OCI-LY1 (cell line): ENCODE measurements at regions not wholly inside any gene's neighbourhood (a gene's known extent, or its start where the extent isn't known, plus 50 kb on each side); places are given as distances from the start of the nearest gene placed in this dataset.

ENCODE experiments used
- H2AFZ ChIP-seq: fragments of 200-600 bp; sonication (generic), shearing (Covaris generic); 2 replicates; pipeline ENCODE4 v1.6.0; 2014; ENCODE audit warnings: antibody characterized with exemption, mild to moderate bottlenecking, low read length
- H3F3A ChIP-seq: fragments of 200-600 bp; sonication (generic), shearing (Covaris generic); 2 replicates; pipeline ENCODE4 v1.6.0; 2014; ENCODE audit warnings: mild to moderate bottlenecking, antibody characterized with exemption, low read length, moderate library complexity; ENCODE audit not compliant: insufficient read depth
- H3K27ac ChIP-seq: fragments of 200-600 bp; sonication (generic); 2 replicates; pipeline ENCODE4 v1.5.1; 2014; ENCODE audit warnings: low read length, mixed run types, mild to moderate bottlenecking, low read depth; ENCODE audit not compliant: poor library complexity, severe bottlenecking
- H3K27me3 ChIP-seq: fragments of 200-600 bp; sonication (generic); 2 replicates; pipeline ENCODE4 v1.6.0; 2014; ENCODE audit warnings: antibody characterized with exemption, mild to moderate bottlenecking, low read length, moderate library complexity; ENCODE audit not compliant: insufficient read depth
- H3K36me3 ChIP-seq: fragments of 200-600 bp; sonication (generic); 2 replicates; pipeline ENCODE4 v1.6.1; 2014; ENCODE audit warnings: mild to moderate bottlenecking, antibody characterized with exemption, low read length, moderate library complexity, mixed read lengths; ENCODE audit not compliant: insufficient read depth
- H3K4me1 ChIP-seq: fragments of 200-600 bp; sonication (generic); 2 replicates; pipeline ENCODE4 v1.5.1; 2014; ENCODE audit warnings: mild to moderate bottlenecking, low read length, moderate library complexity; ENCODE audit not compliant: insufficient read depth, severe bottlenecking
- H3K4me2 ChIP-seq: fragments of 200-600 bp; sonication (generic), shearing (Covaris generic); 2 replicates; pipeline ENCODE4 v1.6.1; 2014; ENCODE audit warnings: low read length
- H3K4me3 ChIP-seq: fragments of 200-600 bp; sonication (generic); 2 replicates; pipeline ENCODE4 v1.5.1; 2014; ENCODE audit warnings: low read length, low read depth, mild to moderate bottlenecking, mixed read lengths; ENCODE audit not compliant: poor library complexity, severe bottlenecking
- H3K79me2 ChIP-seq: fragments of 200-600 bp; shearing (Covaris generic); 2 replicates; pipeline ENCODE4 v1.6.1; 2016; ENCODE audit warnings: mixed run types, low read length, mixed read lengths; ENCODE audit not compliant: insufficient read depth
- H3K9ac ChIP-seq: fragments of 200-600 bp; sonication (generic), shearing (Covaris generic); 2 replicates; pipeline ENCODE4 v1.6.1; 2014; ENCODE audit warnings: mild to moderate bottlenecking, low read length, mixed read lengths
- H3K9me2 ChIP-seq: fragments of 200-600 bp; sonication (generic), shearing (Covaris generic); 2 replicates; pipeline ENCODE4 v1.6.1; 2014; ENCODE audit warnings: low read depth, mild to moderate bottlenecking, low read length, mixed read lengths
- H3K9me3 ChIP-seq: fragments of 200-600 bp; shearing (Covaris generic); 2 replicates; pipeline ENCODE4 v1.6.1; 2014; ENCODE audit warnings: low read length, mixed read lengths
- H4K20me1 ChIP-seq: fragments of 200-600 bp; sonication (generic), shearing (Covaris generic); 2 replicates; pipeline ENCODE4 v1.6.0; 2016; ENCODE audit warnings: mild to moderate bottlenecking, low read length; ENCODE audit not compliant: insufficient read depth
- EZH2 ChIP-seq: fragments of 200-600 bp; sonication (generic), shearing (Covaris generic); IDR thresholded peaks from 2 replicates; pipeline ENCODE4 v1.8.0; 2017; ENCODE audit warnings: borderline replicate concordance, mixed run types, mild to moderate bottlenecking, antibody characterized with exemption, low read length, moderate library complexity, mixed read lengths
- TF ChIP-seq, protein P1 (sequence below): fragments of 200-600 bp; sonication (generic), shearing (Covaris generic); IDR thresholded peaks from 2 replicates; pipeline ENCODE4 v1.5.1; 2017; ENCODE audit warnings: mild to moderate bottlenecking, antibody characterized with exemption, low read length, moderate library complexity, mixed read lengths

DNA sequence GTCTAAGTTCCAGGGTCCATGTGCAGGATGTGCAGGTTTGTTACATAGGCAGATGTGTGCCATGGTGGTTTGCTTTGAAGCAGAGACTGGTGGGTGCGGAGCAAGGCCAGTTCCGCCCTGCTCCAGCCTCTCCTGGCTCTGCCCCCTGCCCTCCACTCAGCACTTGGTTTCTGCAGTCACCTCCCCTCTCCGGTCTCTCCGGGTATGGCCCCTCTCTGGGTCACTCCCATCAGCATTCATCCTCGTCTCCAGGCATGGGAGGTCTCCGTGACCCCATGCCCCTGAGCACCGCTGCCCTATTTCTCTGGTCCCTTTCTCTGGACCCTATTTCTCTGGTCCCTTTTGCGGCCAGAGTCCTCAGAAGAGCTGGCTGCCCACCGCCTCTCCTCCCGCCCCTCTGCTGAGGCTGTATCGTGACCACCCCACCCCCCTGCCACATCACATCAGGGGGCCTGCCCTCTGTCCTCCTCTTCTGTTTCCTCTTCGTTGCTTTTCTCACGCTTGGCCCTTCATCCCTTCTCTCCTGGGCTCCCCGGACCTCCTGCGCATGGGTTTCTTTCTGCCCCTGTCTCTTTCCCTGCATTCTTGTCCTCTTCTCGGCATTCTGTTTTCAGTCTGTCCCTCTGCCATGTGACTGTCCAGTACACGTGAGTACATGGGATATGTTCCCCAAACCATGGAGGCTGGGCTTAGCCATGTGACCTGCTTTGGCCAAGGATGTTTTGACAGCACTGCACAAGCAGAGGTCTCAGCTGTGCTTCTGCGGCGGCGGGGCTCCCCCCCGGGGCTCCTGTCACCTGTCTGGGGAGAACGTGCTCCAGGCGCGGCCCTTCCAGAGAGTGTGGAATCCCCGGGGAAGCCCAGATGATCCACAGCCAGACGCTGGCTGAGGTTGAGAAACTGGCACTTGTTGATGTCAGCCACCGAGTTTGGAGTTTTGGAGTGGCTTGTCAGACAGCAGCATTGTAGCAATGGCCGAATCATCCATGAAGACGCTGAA, 54.4 kb upstream of the C1orf174 start:
- no peak for TF ChIP-seq EZH2
- TF ChIP-seq, protein P1, sequence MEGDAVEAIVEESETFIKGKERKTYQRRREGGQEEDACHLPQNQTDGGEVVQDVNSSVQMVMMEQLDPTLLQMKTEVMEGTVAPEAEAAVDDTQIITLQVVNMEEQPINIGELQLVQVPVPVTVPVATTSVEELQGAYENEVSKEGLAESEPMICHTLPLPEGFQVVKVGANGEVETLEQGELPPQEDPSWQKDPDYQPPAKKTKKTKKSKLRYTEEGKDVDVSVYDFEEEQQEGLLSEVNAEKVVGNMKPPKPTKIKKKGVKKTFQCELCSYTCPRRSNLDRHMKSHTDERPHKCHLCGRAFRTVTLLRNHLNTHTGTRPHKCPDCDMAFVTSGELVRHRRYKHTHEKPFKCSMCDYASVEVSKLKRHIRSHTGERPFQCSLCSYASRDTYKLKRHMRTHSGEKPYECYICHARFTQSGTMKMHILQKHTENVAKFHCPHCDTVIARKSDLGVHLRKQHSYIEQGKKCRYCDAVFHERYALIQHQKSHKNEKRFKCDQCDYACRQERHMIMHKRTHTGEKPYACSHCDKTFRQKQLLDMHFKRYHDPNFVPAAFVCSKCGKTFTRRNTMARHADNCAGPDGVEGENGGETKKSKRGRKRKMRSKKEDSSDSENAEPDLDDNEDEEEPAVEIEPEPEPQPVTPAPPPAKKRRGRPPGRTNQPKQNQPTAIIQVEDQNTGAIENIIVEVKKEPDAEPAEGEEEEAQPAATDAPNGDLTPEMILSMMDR, result no peak
- no peaks in the 10 kb centered on the region for H4K20me1 ChIP-seq
- no peaks in the 10 kb centered on the region; the same call in 1 of the 2 replicates for H3K27me3 ChIP-seq
- H3F3A ChIP-seq, result no peaks in the 10 kb centered on the region
- H3K9me2 ChIP-seq, result no peaks in the 10 kb centered on the region
- peaks cover 3% of the 10 kb centered on the region; the same call in 1 of the 2 replicates for H3K9me3 ChIP-seq
- no peak overlapping the region for H2AFZ ChIP-seq
- H3K4me2 ChIP-seq, result no peak overlapping the region
- H3K4me3 ChIP-seq, result no peak overlapping the region
- H3K4me1 ChIP-seq, result no peaks in the 10 kb centered on the region
- H3K9ac ChIP-seq, result no peak overlapping the region
- no peaks in the 10 kb centered on the region; the same call in 1 of the 2 replicates for H3K36me3 ChIP-seq
- H3K27ac ChIP-seq, result no peak overlapping the region
- H3K79me2 ChIP-seq, result no peaks in the 10 kb centered on the region

DNA sequence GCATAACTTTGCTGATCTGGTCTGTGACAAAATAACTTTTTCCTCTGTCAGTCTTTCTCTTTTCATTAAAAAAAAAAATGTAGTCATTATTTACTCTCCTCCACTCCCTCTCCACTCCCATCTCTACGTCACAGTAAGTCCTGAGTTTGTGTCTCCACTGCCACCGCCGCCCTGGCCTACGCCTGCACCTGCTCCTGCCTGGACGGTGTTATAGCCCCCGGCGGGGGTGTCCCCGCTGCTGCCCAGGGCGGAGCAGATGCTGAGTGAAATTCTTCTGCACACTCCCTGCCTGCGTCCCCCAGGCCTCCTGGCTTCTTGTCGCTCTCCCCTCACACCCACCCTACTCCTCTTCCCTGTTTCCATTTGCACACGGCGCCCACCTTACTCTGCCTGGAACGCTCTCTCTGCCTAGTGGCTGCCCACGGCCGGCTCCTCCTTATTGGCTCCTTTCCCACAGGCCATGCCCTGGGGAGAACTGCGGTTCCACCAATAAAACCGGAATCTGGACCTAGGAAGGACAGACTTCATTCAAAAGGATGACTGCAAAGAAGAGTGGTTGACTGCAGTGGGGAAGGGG, 55.2 kb upstream of the C1orf174 start:
- H3K36me3 ChIP-seq, result no peaks in the 10 kb centered on the region
- TF ChIP-seq EZH2, result no peak
- TF ChIP-seq, protein P1, result no peak
- H3K27me3 ChIP-seq, result no peaks in the 10 kb centered on the region; the same call in 1 of the 2 replicates

DNA sequence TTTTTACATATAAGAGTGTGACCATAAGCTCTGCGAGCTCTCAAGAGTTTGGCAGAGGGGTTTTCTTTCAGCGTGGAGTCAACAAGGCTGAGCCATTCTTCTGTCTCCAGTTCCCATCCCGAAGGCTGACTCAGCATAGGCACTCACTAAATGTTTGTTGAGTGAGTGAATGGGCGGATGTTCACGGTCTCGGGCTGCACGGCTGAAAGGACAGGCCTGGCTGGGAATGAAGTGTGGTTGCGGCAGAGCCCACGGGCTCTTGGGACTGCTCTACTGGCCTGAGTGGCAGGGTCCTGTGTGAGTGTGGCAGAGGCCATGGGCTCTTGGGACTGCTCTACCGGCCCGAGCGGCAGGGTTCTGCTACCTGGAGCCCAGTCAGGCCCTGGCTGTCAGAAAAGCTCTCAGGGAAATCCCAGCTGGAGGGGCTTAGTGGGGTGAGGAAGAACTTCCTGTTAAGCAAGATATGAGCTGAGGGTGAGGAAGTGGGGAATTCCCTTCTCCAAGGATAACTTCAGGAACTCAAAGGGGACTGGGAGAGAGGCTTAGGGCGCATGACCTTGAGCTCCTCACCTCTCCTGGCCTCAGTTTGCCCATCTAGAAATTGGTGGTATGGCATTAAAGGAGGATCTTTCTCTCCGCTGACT, 56.6 kb upstream of the C1orf174 start:
- Histone ChIP-seq H3K36me3 (no peaks in the 10 kb centered on the region), H3K9me3 (no peaks in the 10 kb centered on the region), H3K27me3 (no peaks in the 10 kb centered on the region; the same call in 1 of the 2 replicates), H3F3A (no peaks in the 10 kb centered on the region), H3K9me2 (no peaks in the 10 kb centered on the region), H3K4me2 (no peak overlapping the region), H2AFZ (no peak overlapping the region), H3K9ac (no peak overlapping the region), H3K27ac (no peak overlapping the region), H3K79me2 (no peaks in the 10 kb centered on the region), H3K4me3 (no peak overlapping the region), H3K4me1 (no peaks in the 10 kb centered on the region), H4K20me1 (no peaks in the 10 kb centered on the region)
- TF ChIP-seq, protein P1, result no peak
- TF ChIP-seq EZH2, result no peak

More for the DNA sequence above, 55.2 kb upstream of the C1orf174 start:
- no peak overlapping the region for H3K27ac ChIP-seq
- no peak overlapping the region for H3K4me2 ChIP-seq
- no peaks in the 10 kb centered on the region for H3K9me2 ChIP-seq
- H4K20me1 ChIP-seq, result no peaks in the 10 kb centered on the region
- no peaks in the 10 kb centered on the region for H3K4me1 ChIP-seq
- no peak overlapping the region for H3K9ac ChIP-seq
- no peak overlapping the region for H3K4me3 ChIP-seq
- H2AFZ ChIP-seq, result no peak overlapping the region
- no peaks in the 10 kb centered on the region for H3F3A ChIP-seq
- H3K79me2 ChIP-seq, result no peaks in the 10 kb centered on the region
- H3K9me3 ChIP-seq, result no peaks in the 10 kb centered on the region
